Adrenal gland (tissue), 5 donors: ENCODE measurements at regions not wholly inside any gene's neighbourhood (a gene's known extent, or its start where the extent isn't known, plus 50 kb on each side); places are given as distances from the start of the nearest gene placed in this dataset.

Experiments used
- POLR2A ChIP-seq, 2 donors: fragments of 450-650 bp; IDR thresholded peaks; one replicate each; pipeline ENCODE4 v1.6.1; 2017; ENCODE audit warnings: antibody characterized with exemption in 2 of 2, mild to moderate bottlenecking in 2 of 2, moderate library complexity in 1 of 2
- TF ChIP-seq, protein P1 (sequence below), 6 experiments: fragments of 450-650 bp in 4 of 6; fragments of 200-600 bp in 2 of 6; sonication (generic) in 1 of 6; IDR thresholded peaks; 1 replicate in 5 of 6; 2 replicates in 1 of 6; pipeline versions ENCODE4 v1.5.1 to v1.8.0; 2016 to 2021; ENCODE audit warnings: antibody characterized with exemption in 6 of 6, mild to moderate bottlenecking in 2 of 6, moderate library complexity in 1 of 6
- donor health status: DM: no; HTN: no; CAD: no.

DNA sequence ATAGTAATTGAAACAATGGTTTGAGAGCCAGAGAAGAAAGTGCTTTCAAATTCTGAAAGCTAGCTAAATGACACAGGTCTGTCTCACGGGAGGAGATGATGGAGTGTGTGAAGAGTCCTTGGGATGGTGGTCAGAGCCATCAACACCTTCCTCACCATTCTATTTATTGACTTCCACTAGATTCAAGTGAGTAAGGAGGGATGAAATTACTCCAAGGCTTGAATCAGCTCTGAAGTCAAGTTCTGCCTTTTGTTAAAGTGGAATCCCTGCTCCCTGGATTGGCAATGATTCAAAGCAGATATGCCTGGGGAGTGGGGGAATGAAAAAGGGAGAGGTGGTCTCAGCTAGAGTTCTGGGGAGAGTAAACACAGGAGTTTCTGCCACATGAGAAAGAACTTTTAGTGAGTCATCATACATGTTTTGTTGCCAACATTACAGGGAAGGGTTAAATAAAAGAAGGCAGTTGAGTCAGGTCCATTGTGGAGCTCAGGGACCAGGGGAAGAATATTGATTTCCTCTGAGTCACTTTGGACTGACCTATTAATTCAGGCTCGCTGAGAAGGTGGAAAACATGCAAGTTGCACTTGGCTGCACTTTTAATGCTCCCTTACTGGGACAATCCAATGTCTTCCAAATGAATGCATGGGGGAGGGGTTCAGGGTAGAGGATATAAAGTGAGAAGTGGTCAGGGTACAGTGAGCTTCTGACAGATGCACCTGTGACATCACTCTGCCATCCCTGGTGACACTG lies 142.7 kb downstream of the TBX5 start:
- no peak for TF ChIP-seq POLR2A (IDR thresholded peaks at IDR 0.05)
- TF ChIP-seq, protein P1, sequence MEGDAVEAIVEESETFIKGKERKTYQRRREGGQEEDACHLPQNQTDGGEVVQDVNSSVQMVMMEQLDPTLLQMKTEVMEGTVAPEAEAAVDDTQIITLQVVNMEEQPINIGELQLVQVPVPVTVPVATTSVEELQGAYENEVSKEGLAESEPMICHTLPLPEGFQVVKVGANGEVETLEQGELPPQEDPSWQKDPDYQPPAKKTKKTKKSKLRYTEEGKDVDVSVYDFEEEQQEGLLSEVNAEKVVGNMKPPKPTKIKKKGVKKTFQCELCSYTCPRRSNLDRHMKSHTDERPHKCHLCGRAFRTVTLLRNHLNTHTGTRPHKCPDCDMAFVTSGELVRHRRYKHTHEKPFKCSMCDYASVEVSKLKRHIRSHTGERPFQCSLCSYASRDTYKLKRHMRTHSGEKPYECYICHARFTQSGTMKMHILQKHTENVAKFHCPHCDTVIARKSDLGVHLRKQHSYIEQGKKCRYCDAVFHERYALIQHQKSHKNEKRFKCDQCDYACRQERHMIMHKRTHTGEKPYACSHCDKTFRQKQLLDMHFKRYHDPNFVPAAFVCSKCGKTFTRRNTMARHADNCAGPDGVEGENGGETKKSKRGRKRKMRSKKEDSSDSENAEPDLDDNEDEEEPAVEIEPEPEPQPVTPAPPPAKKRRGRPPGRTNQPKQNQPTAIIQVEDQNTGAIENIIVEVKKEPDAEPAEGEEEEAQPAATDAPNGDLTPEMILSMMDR (IDR thresholded peaks at IDR 0.05): no peak
